A549 (cell line): ENCODE measurements at regions not wholly inside any gene's neighbourhood (a gene's known extent, or its start where the extent isn't known, plus 50 kb on each side); places are given as distances from the start of the nearest gene placed in this dataset.

ENCODE experiments used
- ATAC-seq, 2 experiments: fragments of 200-7000 bp in 1 of 2; fragments of >200 bp in 1 of 2; cut with Nextera tagmentation in 1 of 2; cut with Tn5 transposase in 1 of 2; 3 replicates each; pipeline versions ENCODE4 v1.8.0 to v1.9.1; 2018 to 2020; ENCODE audit warnings: mild to moderate bottlenecking in 1 of 2, moderate library complexity in 1 of 2
- CTCF ChIA-PET: fragments of 300-600 bp; sonication (Branson Sonifier 250); formaldehyde crosslinking; extraction: SDS; loops from one replicate; lab custom pipeline; 2021; ENCODE audit warnings: antibody characterized with exemption, inconsistent platforms; lab: Yijun Ruan, JAX
- POLR2A ChIA-PET: fragments of 350-600 bp; formaldehyde crosslinking; extraction: SDS; loops from one replicate; lab custom pipeline; 2021; ENCODE audit warnings: antibody characterized with exemption, inconsistent platforms; lab: Yijun Ruan, JAX
- DNase-seq, 2 experiments: peaks; one replicate each; pipeline versions ENCODE4 v3.0.0 to v3.0.0-alpha.2; 2011 to 2016; ENCODE audit warnings: low read depth in 1 of 2, low spot score in 1 of 2
- FAIRE-seq: peaks from 2 replicates; lab custom pipeline; 2011; peaks lifted over from hg19 to GRCh38; lab: Jason Lieb, UNC
- H3K27ac ChIP-seq, 2 experiments: fragments of >200 bp; sonication (Bioruptor Twin); formaldehyde crosslinking; 3 replicates each; pipeline ENCODE4 v1.5.1; 2016 to 2017
- H3K4me1 ChIP-seq: fragments of >200 bp; sonication (Bioruptor Twin); formaldehyde crosslinking; 3 replicates; pipeline ENCODE4 v1.6.1; 2016
- H3K4me2 ChIP-seq: fragments of >200 bp; sonication (Bioruptor Twin); formaldehyde crosslinking; 3 replicates; pipeline ENCODE4 v1.6.1; 2016
- H3K4me3 ChIP-seq: fragments of >200 bp; sonication (Bioruptor Twin); formaldehyde crosslinking; 3 replicates; pipeline ENCODE4 v1.5.1; 2016
- H3K9me3 ChIP-seq: fragments of >200 bp; sonication (Bioruptor Twin); formaldehyde crosslinking; 3 replicates; pipeline ENCODE4 v1.6.1; 2016
- EHF ChIP-seq: fragments of 250-450 bp; sonication (Bioruptor Pico); IDR thresholded peaks from 2 replicates; pipeline ENCODE4 v1.5.0; 2020; ENCODE audit warnings: mild to moderate bottlenecking
- FOSL2 ChIP-seq, 2 experiments: fragments of 450-650 bp in 1 of 2; fragments of >200 bp in 1 of 2; sonication (Bioruptor Twin) in 1 of 2; formaldehyde crosslinking; IDR thresholded peaks; 2 replicates each; pipeline versions ENCODE4 v1.5.0 to v1.6.1; 2016 to 2020; ENCODE audit warnings: mild to moderate bottlenecking in 1 of 2, moderate library complexity in 1 of 2
- HMGXB4 ChIP-seq: fragments of 250-450 bp; sonication (Bioruptor Pico); IDR thresholded peaks from 2 replicates; pipeline ENCODE4 v1.5.0; 2021; ENCODE audit warnings: mild to moderate bottlenecking, moderate library complexity, borderline replicate concordance
- HOXA7 ChIP-seq: fragments of 250-450 bp; sonication (Bioruptor Pico); IDR thresholded peaks from 2 replicates; pipeline ENCODE4 v1.5.0; 2020; ENCODE audit warnings: mild to moderate bottlenecking, moderate library complexity
- HOXB13 ChIP-seq: fragments of 250-450 bp; sonication (Bioruptor Pico); IDR thresholded peaks from 2 replicates; pipeline ENCODE4 v1.5.0; 2020; ENCODE audit warnings: low read depth, mild to moderate bottlenecking, moderate library complexity
- MAFK ChIP-seq: fragments of 450-650 bp; IDR thresholded peaks from 2 replicates; pipeline ENCODE4 v1.6.1; 2014; ENCODE audit not compliant: partially characterized antibody
- NFE2L2 ChIP-seq: fragments of 150-350 bp; conservative IDR thresholded peaks from 2 replicates; pipeline ENCODE4 v1.6.1; 2014; ENCODE audit warnings: low read length
- NPAS2 ChIP-seq: fragments of 250-450 bp; sonication (Bioruptor Pico); IDR thresholded peaks from 2 replicates; pipeline ENCODE4 v1.8.0; 2022; ENCODE audit warnings: mild to moderate bottlenecking, moderate library complexity, borderline replicate concordance
- NR3C1 ChIP-seq: fragments of >200 bp; sonication (Bioruptor Twin); formaldehyde crosslinking; IDR thresholded peaks from 3 replicates; pipeline ENCODE4 v1.6.1; 2017
- POLR2A ChIP-seq: IDR thresholded peaks from 2 replicates; pipeline ENCODE4 v1.6.1; 2012; ENCODE audit warnings: mild to moderate bottlenecking, low read length
- RARB ChIP-seq: fragments of 250-450 bp; sonication (Bioruptor Pico); IDR thresholded peaks from 2 replicates; pipeline ENCODE4 v1.8.0; 2021; ENCODE audit warnings: mild to moderate bottlenecking, moderate library complexity
- REST ChIP-seq: fragments of 200-600 bp; sonication (generic); IDR thresholded peaks from 2 replicates; pipeline ENCODE4 v1.6.1; 2016; ENCODE audit warnings: antibody characterized with exemption, mild to moderate bottlenecking, moderate library complexity
- RFX5 ChIP-seq: fragments of 450-650 bp; IDR thresholded peaks from 2 replicates; pipeline ENCODE4 v1.7.1; 2014; ENCODE audit warnings: antibody characterized with exemption, mild to moderate bottlenecking, moderate library complexity
- TFCP2L1 ChIP-seq: fragments of 250-450 bp; sonication (Bioruptor Pico); IDR thresholded peaks from 2 replicates; pipeline ENCODE4 v1.5.0; 2021; ENCODE audit warnings: mild to moderate bottlenecking
- ZFP36 ChIP-seq: fragments of 450-650 bp; IDR thresholded peaks from 2 replicates; pipeline ENCODE4 v1.6.1; 2014; ENCODE audit warnings: borderline replicate concordance; ENCODE audit not compliant: partially characterized antibody
- WGBS: methylation state at CpG from one replicate; pipeline ENCODE4 v1.1.6; 2017; ENCODE audit errors: missing lambda C conversion rate; 5-methylcytosine and 5-hydroxymethylcytosine counted together
- TF ChIP-seq, protein P1 (sequence below): fragments of 150-350 bp; IDR thresholded peaks from 2 replicates; pipeline ENCODE4 v1.6.1; 2014; ENCODE audit warnings: low read depth, mild to moderate bottlenecking, low read length
- TF ChIP-seq, protein P2 (sequence below): fragments of >200 bp; sonication (Bioruptor Twin); formaldehyde crosslinking; IDR thresholded peaks from 3 replicates; pipeline ENCODE4 v1.6.1; 2016
- TF ChIP-seq, protein P3 (sequence below): fragments of >200 bp; sonication (Bioruptor Twin); formaldehyde crosslinking; IDR thresholded peaks from 3 replicates; pipeline ENCODE4 v1.5.1; 2016

DNA sequence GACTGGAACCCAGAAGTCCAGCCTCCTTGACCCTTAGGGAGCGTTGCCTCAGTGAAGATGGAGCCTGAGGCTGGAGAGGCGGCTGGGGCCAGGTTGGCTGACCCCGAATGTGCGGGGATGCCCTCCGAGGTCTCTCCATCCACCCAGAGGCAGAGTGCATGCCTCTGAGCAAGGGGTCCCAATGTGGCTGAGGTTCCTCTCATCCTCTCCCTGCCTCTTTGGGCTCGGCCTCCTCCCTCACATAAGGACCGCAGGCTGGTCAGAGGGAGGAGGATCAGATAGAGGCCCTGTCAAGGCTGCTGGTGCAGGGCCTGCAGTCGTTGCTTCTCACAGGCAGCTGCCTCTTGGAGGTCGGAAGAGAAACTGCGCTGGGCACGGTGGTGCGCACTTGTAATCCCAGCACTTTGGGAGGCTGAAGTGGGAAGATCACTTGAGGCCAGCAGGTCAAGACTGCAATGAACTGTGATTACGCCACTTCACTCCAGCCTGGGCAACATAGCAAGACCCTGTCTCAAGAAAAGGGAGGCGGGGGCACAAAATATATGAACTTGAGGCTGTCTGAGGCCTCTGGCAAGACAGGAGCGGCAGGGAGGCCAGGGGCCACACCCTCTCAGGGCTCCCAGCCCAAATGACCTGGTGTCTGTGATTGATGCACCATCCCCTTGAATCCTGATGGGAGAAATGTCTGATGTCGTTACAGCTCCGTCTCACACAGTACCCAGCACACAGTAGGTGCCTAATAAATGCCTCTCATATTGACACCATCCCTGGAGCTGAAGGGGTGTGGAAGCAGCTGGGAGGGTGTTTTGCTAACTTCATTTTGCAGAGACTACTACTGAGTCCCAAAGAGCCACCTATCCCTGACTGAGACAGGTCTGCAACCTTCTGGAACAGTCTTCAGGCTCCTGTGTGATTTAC is 220.1 kb upstream of the GSE1 start:
- H3K4me1 ChIP-seq, result peaks cover 67% of the 10 kb centered on the region

More for the DNA sequence above, 220.1 kb upstream of the GSE1 start:
- H3K4me3 ChIP-seq, result no peak overlapping the region
- WGBS, result 84% methylated on average over 16 of the region's 17 CpGs
- H3K27ac ChIP-seq, result peak overlapping the region in 1 of 2 experiments; percentile 86; a peak in 2 of 6 replicates
- DNase-seq (no peak), FAIRE-seq (no peak)
- POLR2A ChIA-PET, result no interaction called here
- no peak overlapping the region for H3K4me2 ChIP-seq
- no peaks in the 10 kb centered on the region for H3K9me3 ChIP-seq
- CTCF ChIA-PET, result interaction anchor here (0.5 to 10.8 kb wide), 30 partner anchors 9 to 548 kb away, joined by 3 to 113 read pairs (median 3); no protein-coding TSS in a partner anchor
- TF ChIP-seq, protein P1, sequence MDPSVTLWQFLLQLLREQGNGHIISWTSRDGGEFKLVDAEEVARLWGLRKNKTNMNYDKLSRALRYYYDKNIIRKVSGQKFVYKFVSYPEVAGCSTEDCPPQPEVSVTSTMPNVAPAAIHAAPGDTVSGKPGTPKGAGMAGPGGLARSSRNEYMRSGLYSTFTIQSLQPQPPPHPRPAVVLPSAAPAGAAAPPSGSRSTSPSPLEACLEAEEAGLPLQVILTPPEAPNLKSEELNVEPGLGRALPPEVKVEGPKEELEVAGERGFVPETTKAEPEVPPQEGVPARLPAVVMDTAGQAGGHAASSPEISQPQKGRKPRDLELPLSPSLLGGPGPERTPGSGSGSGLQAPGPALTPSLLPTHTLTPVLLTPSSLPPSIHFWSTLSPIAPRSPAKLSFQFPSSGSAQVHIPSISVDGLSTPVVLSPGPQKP, result no peak
- TF ChIP-seq RARB (CRISPR knock-in tag) (no peak), FOSL2 (IDR thresholded peaks at IDR 0.05) (no peak), FOSL2 (CRISPR knock-in tag; IDR thresholded peaks at IDR 0.05) (no peak), MAFK (no peak), RFX5 (no peak), HMGXB4 (no peak), TFCP2L1 (CRISPR knock-in tag) (no peak), POLR2A (no peak), HOXA7 (no peak), ZFP36 (no peak), HOXB13 (CRISPR knock-in tag) (no peak), EHF (CRISPR knock-in tag) (no peak), NPAS2 (CRISPR knock-in tag) (no peak), NFE2L2 (no peak), NR3C1 (no peak), REST (no peak)
- TF ChIP-seq, protein P2, sequence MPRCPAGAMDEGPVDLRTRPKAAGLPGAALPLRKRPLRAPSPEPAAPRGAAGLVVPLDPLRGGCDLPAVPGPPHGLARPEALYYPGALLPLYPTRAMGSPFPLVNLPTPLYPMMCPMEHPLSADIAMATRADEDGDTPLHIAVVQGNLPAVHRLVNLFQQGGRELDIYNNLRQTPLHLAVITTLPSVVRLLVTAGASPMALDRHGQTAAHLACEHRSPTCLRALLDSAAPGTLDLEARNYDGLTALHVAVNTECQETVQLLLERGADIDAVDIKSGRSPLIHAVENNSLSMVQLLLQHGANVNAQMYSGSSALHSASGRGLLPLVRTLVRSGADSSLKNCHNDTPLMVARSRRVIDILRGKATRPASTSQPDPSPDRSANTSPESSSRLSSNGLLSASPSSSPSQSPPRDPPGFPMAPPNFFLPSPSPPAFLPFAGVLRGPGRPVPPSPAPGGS, result no peak
- TF ChIP-seq, protein P3, sequence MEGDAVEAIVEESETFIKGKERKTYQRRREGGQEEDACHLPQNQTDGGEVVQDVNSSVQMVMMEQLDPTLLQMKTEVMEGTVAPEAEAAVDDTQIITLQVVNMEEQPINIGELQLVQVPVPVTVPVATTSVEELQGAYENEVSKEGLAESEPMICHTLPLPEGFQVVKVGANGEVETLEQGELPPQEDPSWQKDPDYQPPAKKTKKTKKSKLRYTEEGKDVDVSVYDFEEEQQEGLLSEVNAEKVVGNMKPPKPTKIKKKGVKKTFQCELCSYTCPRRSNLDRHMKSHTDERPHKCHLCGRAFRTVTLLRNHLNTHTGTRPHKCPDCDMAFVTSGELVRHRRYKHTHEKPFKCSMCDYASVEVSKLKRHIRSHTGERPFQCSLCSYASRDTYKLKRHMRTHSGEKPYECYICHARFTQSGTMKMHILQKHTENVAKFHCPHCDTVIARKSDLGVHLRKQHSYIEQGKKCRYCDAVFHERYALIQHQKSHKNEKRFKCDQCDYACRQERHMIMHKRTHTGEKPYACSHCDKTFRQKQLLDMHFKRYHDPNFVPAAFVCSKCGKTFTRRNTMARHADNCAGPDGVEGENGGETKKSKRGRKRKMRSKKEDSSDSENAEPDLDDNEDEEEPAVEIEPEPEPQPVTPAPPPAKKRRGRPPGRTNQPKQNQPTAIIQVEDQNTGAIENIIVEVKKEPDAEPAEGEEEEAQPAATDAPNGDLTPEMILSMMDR, result no peak
- TF ChIP-seq, all 56 proteins: peak for 0
- ATAC-seq, result no peak
